Neural cell (in vitro differentiated cells): ENCODE measurements at regions not wholly inside any gene's neighbourhood (a gene's known extent, or its start where the extent isn't known, plus 50 kb on each side); places are given as distances from the start of the nearest gene placed in this dataset.

Experiments used
- CTCF ChIP-seq: fragments of 450-650 bp; IDR thresholded peaks from 2 replicates; pipeline ENCODE4 v1.5.1; 2014; ENCODE audit warnings: antibody characterized with exemption, mild to moderate bottlenecking, moderate library complexity; ENCODE audit not compliant: poor library complexity, severe bottlenecking
- EP300 ChIP-seq: fragments of 450-650 bp; conservative IDR thresholded peaks from 2 replicates; pipeline ENCODE4 v1.6.1; 2014; ENCODE audit warnings: antibody characterized with exemption, mild to moderate bottlenecking, moderate library complexity; ENCODE audit not compliant: poor library complexity, severe bottlenecking
- EZH2 ChIP-seq: fragments of 200-600, 300-800 bp; shearing (Covaris generic), sonication (generic); IDR thresholded peaks from 2 replicates; pipeline ENCODE4 v1.6.1; 2014; ENCODE audit warnings: antibody characterized with exemption, low read length, borderline replicate concordance, mild to moderate bottlenecking; ENCODE audit not compliant: insufficient read depth, poor library complexity, severe bottlenecking
- POLR2AphosphoS5 ChIP-seq: IDR thresholded peaks from 2 replicates; pipeline ENCODE4 v1.6.1; 2012
- TAF1 ChIP-seq: IDR thresholded peaks from 2 replicates; pipeline ENCODE4 v1.6.1; 2012; ENCODE audit warnings: low read depth

GRCh38 chr2:111537078-111537655, 346.8 kb downstream of the ANAPC1 start:
- TF ChIP-seq CTCF (no peak), EZH2 (no peak), EP300 (no peak), TAF1 (no peak), POLR2AphosphoS5 (no peak)
